K562 (cell line): ENCODE measurements at regions not wholly inside any gene's neighbourhood (a gene's known extent, or its start where the extent isn't known, plus 50 kb on each side); places are given as distances from the start of the nearest gene placed in this dataset.

Experiments used
- ATAC-seq: fragments of 200-7000 bp; cut with Tn5 transposase; 3 replicates; pipeline ENCODE4 v1.9.1; 2020; ENCODE audit warnings: moderate library complexity
- BruUV-seq: library from RNA; stranded (reverse); fragments of 400-500 nt; replicated peaks from 2 replicates; lab custom pipeline; 2021; lab: Mats Ljungman, UMichigan
- CTCF ChIA-PET: fragments of 300-600 bp; formaldehyde crosslinking; extraction: SDS; loops from one replicate; lab custom pipeline; 2021; ENCODE audit warnings: low intra/inter-chr PET ratio; lab: Yijun Ruan, JAX
- POLR2A ChIA-PET: fragments of 300-600, 350-650 bp; sonication (Branson Sonifier 250); formaldehyde crosslinking; extraction: SDS; loops from one replicate; lab custom pipeline; 2021; ENCODE audit warnings: antibody characterized with exemption, inconsistent platforms; lab: Yijun Ruan, JAX
- DNase-seq, 4 experiments: peaks; one replicate each; pipeline versions ENCODE4 v3.0.0 to v3.0.0-alpha.2; 2011 to 2018; ENCODE audit warnings: low spot score in 3 of 4, mixed read lengths in 3 of 4; ENCODE audit errors: extremely low read depth in 1 of 4
- FAIRE-seq: peaks from 2 replicates; lab custom pipeline; 2011; peaks lifted over from hg19 to GRCh38; lab: Jason Lieb, UNC
- H2AFZ ChIP-seq: 2 replicates; pipeline ENCODE4 v1.6.0; 2011; ENCODE audit warnings: low read depth, low read length, control low read depth, inconsistent platforms
- H3K27ac ChIP-seq: fragments of 200-600 bp; 3 replicates; pipeline ENCODE4 v1.8.0; 2011; ENCODE audit warnings: low read depth, mild to moderate bottlenecking, control low read depth, inconsistent platforms, low read length, moderate library complexity, mixed read lengths; ENCODE audit errors: extremely low read depth
- H3K27me3 ChIP-seq, 2 experiments: fragments of 300-600 bp in 1 of 2; 2 replicates in 1 of 2; 3 replicates in 1 of 2; pipeline versions ENCODE4 v1.6.0 to v1.8.0; 2011; ENCODE audit warnings: inconsistent platforms in 2 of 2, low read length in 2 of 2, mild to moderate bottlenecking in 1 of 2, mixed read lengths in 1 of 2, moderate library complexity in 1 of 2; ENCODE audit not compliant: control insufficient read depth in 2 of 2, insufficient read depth in 2 of 2
- H3K36me3 ChIP-seq: fragments of 300-600 bp; 3 replicates; pipeline ENCODE4 v1.8.0; 2011; ENCODE audit warnings: mild to moderate bottlenecking, low read length, inconsistent platforms; ENCODE audit not compliant: control insufficient read depth, insufficient read depth
- H3K4me1 ChIP-seq, 2 experiments: fragments of 200-600 bp in 1 of 2; replicated peaks in 1 of 2; 2 replicates in 1 of 2; 3 replicates in 1 of 2; pipeline versions ENCODE4 v1.5.1 to v1.8.0; 2011; ENCODE audit warnings: inconsistent platforms in 2 of 2, low read length in 2 of 2, mild to moderate bottlenecking in 1 of 2, mixed read lengths in 1 of 2, moderate library complexity in 1 of 2; ENCODE audit not compliant: control insufficient read depth in 2 of 2, insufficient read depth in 2 of 2
- H3K4me2 ChIP-seq: 2 replicates; pipeline ENCODE4 v1.6.1; 2011; ENCODE audit warnings: low read length, control low read depth, inconsistent platforms, mixed read lengths; ENCODE audit not compliant: insufficient read depth
- H3K4me3 ChIP-seq: fragments of 200-600 bp; sonication (generic), shearing (Covaris generic); 2 replicates; pipeline ENCODE4 v1.5.1; 2016; ENCODE audit warnings: control low read depth, inconsistent platforms
- H3K79me2 ChIP-seq: fragments of 200-600 bp; 3 replicates; pipeline ENCODE4 v1.8.0; 2011; ENCODE audit warnings: low read length, inconsistent platforms; ENCODE audit not compliant: control insufficient read depth, insufficient read depth
- H3K9ac ChIP-seq, 2 experiments: 2 replicates each; pipeline versions ENCODE4 v1.6.0 to v1.6.1; 2011; ENCODE audit warnings: low read depth in 2 of 2, low read length in 2 of 2, control low read depth in 1 of 2, inconsistent platforms in 1 of 2, mild to moderate bottlenecking in 1 of 2, mixed read lengths in 1 of 2; ENCODE audit not compliant: insufficient read depth in 1 of 2
- H3K9me1 ChIP-seq: one replicate; pipeline ENCODE4 v1.6.0; 2011; ENCODE audit warnings: inconsistent platforms, mild to moderate bottlenecking, low read length, moderate library complexity; ENCODE audit not compliant: control insufficient read depth, insufficient read depth
- H3K9me3 ChIP-seq: replicated peaks from 2 replicates; pipeline ENCODE4 v1.5.1; 2011; ENCODE audit warnings: low read depth, low read length, inconsistent platforms; ENCODE audit not compliant: control insufficient read depth, insufficient read depth
- H4K20me1 ChIP-seq: replicated peaks from 2 replicates; pipeline ENCODE4 v1.6.1; 2011; ENCODE audit warnings: low read length, inconsistent platforms, mixed read lengths; ENCODE audit not compliant: control insufficient read depth, insufficient read depth
- CEBPB ChIP-seq: fragments of 450-650 bp; IDR thresholded peaks from 2 replicates; pipeline ENCODE4 v1.6.1; 2016; ENCODE audit warnings: missing genetic modification characterization, missing compliant biosample characterization
- FOXP4 ChIP-seq: sonication (generic); formaldehyde crosslinking; IDR thresholded peaks from 2 replicates; pipeline ENCODE4 v1.8.0; 2022; ENCODE audit warnings: mild to moderate bottlenecking, missing genetic modification reagents, borderline replicate concordance
- KAT8 ChIP-seq: fragments of 450-650 bp; IDR thresholded peaks from 2 replicates; pipeline ENCODE4 v1.6.1; 2016; ENCODE audit warnings: low read depth, mild to moderate bottlenecking
- SAP30 ChIP-seq: fragments of 200-600 bp; sonication (generic); IDR thresholded peaks from 2 replicates; pipeline ENCODE4 v1.6.1; 2012; ENCODE audit warnings: borderline replicate concordance, low read depth, mild to moderate bottlenecking, moderate library complexity, low read length, control low read depth, inconsistent platforms; ENCODE audit not compliant: insufficient read depth, poor library complexity, severe bottlenecking
- SRF ChIP-seq, 2 experiments: fragments of 250-450, 450-650 bp in 1 of 2; sonication (Bioruptor Pico) in 1 of 2; sonication (generic) in 1 of 2; formaldehyde crosslinking; IDR thresholded peaks; 2 replicates each; pipeline versions ENCODE4 v1.5.0 to v1.5.1; 2020 to 2022; ENCODE audit warnings: mild to moderate bottlenecking in 1 of 2, missing genetic modification reagents in 1 of 2
- ZNF121 ChIP-seq: sonication (generic); formaldehyde crosslinking; conservative IDR thresholded peaks from 2 replicates; pipeline ENCODE4 v1.8.0; 2022; ENCODE audit warnings: missing genetic modification reagents
- ZNF217 ChIP-seq: sonication (generic); formaldehyde crosslinking; IDR thresholded peaks from 2 replicates; pipeline ENCODE4 v1.8.0; 2022; ENCODE audit warnings: mild to moderate bottlenecking, missing genetic modification reagents
- ZNF644 ChIP-seq: fragments of 200-800 bp; sonication (Bioruptor generic); IDR thresholded peaks from 2 replicates; pipeline ENCODE4 v1.6.1; 2016; ENCODE audit warnings: low read depth, missing genetic modification characterization, missing compliant biosample characterization
- ZNF830 ChIP-seq: fragments of 250-450 bp; sonication (Bioruptor Pico); IDR thresholded peaks from 2 replicates; pipeline ENCODE4 v1.5.0; 2021; ENCODE audit warnings: mild to moderate bottlenecking
- WGBS: fragments of 100-300 bp; shearing (Covaris generic); methylation state at CpG from one replicate; pipeline ENCODE4 v1.1.6; 2016; ENCODE audit warnings: low coverage, mixed read lengths; ENCODE audit not compliant: insufficient coverage; ENCODE audit errors: missing lambda C conversion rate; 5-methylcytosine and 5-hydroxymethylcytosine counted together
- in situ Hi-C: fragments of 300-500 bp; cut with MboI; formaldehyde crosslinking; loops from 4 replicates; pipeline ENCODE4 v1.15.0; 2018; ENCODE audit warnings: inconsistent platforms, mixed read lengths
- intact Hi-C: fragments of 100-400 bp; cut with micrococcal nuclease; formaldehyde crosslinking; loops from 2 replicates; pipeline ENCODE4 v1.14.2; 2022
- TF ChIP-seq, protein P1 (sequence below): fragments of 450-650 bp; IDR thresholded peaks from 2 replicates; pipeline ENCODE4 v1.7.1; 2018; ENCODE audit warnings: mild to moderate bottlenecking, low read depth; ENCODE audit not compliant: partially characterized antibody
- TF ChIP-seq, protein P2 (sequence below), 2 experiments: IDR thresholded peaks in 1 of 2; conservative IDR thresholded peaks in 1 of 2; 2 replicates each; pipeline ENCODE4 v1.6.1; 2016; ENCODE audit warnings: low read depth in 2 of 2, mild to moderate bottlenecking in 1 of 2, missing compliant biosample characterization in 1 of 2, missing genetic modification characterization in 1 of 2, moderate library complexity in 1 of 2
- TF ChIP-seq, protein P3 (sequence below): IDR thresholded peaks from 2 replicates; pipeline ENCODE4 v1.6.1; 2011; ENCODE audit not compliant: insufficient read length; ENCODE audit errors: extremely low read depth

- intact Hi-C loops: no loop called here
- Histone ChIP-seq H3K36me3 (no peaks in the 10 kb centered on the region), H3K9me3 (no peaks in the 10 kb centered on the region), H3K4me1 (no peaks in the 10 kb centered on the region), H4K20me1 (no peaks in the 10 kb centered on the region), H3K9me1 (no peaks in the 10 kb centered on the region), H3K9ac (no peak overlapping the region), H2AFZ (no peak overlapping the region), H3K79me2 (no peaks in the 10 kb centered on the region), H3K27me3 (peaks cover 11 to 36% of the 10 kb centered on the region in 2 experiments; a peak in 4 of 5 replicates), H3K27ac (no peak overlapping the region), H3K4me2 (no peak overlapping the region), H3K4me3 (no peak overlapping the region)
- POLR2A ChIA-PET: interaction anchor here (0.6 kb wide), 1 partner anchor 29 kb away, joined by 3 read pairs; no protein-coding TSS in a partner anchor
- FAIRE-seq: no peak
- in situ Hi-C loops: no loop called here
- WGBS: under 1% methylated on average over 20 of the region's 20 CpGs
- BruUV-seq: no TSS peak
- CTCF ChIA-PET: no interaction called here
- no peak for ATAC-seq
- DNase-seq: no peak
- TF ChIP-seq ZNF644 (no peak), FOXP4 (CRISPR knock-in tag) (no peak), ZNF830 (CRISPR knock-in tag) (no peak), ZNF121 (CRISPR knock-in tag) (no peak), KAT8 (no peak), ZNF217 (no peak), CEBPB (tag) (no peak), SRF (CRISPR knock-in tag; IDR thresholded peaks at IDR 0.05) (no peak), SAP30 (no peak)
- TF ChIP-seq, protein P1, sequence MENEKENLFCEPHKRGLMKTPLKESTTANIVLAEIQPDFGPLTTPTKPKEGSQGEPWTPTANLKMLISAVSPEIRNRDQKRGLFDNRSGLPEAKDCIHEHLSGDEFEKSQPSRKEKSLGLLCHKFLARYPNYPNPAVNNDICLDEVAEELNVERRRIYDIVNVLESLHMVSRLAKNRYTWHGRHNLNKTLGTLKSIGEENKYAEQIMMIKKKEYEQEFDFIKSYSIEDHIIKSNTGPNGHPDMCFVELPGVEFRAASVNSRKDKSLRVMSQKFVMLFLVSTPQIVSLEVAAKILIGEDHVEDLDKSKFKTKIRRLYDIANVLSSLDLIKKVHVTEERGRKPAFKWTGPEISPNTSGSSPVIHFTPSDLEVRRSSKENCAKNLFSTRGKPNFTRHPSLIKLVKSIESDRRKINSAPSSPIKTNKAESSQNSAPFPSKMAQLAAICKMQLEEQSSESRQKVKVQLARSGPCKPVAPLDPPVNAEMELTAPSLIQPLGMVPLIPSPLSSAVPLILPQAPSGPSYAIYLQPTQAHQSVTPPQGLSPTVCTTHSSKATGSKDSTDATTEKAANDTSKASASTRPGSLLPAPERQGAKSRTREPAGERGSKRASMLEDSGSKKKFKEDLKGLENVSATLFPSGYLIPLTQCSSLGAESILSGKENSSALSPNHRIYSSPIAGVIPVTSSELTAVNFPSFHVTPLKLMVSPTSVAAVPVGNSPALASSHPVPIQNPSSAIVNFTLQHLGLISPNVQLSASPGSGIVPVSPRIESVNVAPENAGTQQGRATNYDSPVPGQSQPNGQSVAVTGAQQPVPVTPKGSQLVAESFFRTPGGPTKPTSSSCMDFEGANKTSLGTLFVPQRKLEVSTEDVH: no peak
- TF ChIP-seq, protein P2, sequence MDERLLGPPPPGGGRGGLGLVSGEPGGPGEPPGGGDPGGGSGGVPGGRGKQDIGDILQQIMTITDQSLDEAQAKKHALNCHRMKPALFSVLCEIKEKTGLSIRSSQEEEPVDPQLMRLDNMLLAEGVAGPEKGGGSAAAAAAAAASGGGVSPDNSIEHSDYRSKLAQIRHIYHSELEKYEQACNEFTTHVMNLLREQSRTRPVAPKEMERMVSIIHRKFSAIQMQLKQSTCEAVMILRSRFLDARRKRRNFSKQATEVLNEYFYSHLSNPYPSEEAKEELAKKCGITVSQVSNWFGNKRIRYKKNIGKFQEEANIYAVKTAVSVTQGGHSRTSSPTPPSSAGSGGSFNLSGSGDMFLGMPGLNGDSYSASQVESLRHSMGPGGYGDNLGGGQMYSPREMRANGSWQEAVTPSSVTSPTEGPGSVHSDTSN (CRISPR knock-in tag; IDR thresholded peaks at IDR 0.05; ENCODE audit: low read depth): no peak
- TF ChIP-seq, protein P2 (tag; conservative IDR thresholded peaks at IDR 0.05; ENCODE audit: low read depth): no peak
- TF ChIP-seq, protein P3, sequence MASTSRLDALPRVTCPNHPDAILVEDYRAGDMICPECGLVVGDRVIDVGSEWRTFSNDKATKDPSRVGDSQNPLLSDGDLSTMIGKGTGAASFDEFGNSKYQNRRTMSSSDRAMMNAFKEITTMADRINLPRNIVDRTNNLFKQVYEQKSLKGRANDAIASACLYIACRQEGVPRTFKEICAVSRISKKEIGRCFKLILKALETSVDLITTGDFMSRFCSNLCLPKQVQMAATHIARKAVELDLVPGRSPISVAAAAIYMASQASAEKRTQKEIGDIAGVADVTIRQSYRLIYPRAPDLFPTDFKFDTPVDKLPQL: no peak
These were observed 132.9 kb upstream of the THBS2 start for GRCh38 chr6:169386411-169387057.
